ENCODE measurements at regions not wholly inside any gene's neighbourhood (a gene's known extent, or its start where the extent isn't known, plus 50 kb on each side); places are given as distances from the start of the nearest gene placed in this dataset.

DNA sequence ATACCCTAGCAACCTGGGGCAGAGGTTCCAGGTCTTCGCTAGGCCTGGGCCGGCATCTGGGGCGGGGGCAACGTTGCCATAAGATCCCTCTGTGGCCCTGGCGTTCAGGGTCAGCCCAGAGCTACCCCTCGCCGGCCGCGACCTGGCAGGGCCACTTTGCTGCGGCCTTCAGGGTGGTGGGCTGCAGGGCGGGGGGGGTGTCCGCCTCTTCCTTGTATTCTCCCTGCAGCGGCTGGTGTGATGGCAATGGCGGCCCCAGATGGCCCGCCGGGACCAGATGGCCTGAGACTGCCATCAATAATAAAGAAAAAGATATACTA is 539.2 kb upstream of the POT1 start:
- ChIA-PET CTCF (no interaction called here), POLR2A (no interaction called here)
- Mint-ChIP-seq H3K9me3 (peaks cover 0 to 25% (median 3%) of the 10 kb centered on the region in 5 donors), H3K27me3 (no peaks in the 10 kb centered on the region), H3K4me3 (no peak overlapping the region), H3K36me3 (no peaks in the 10 kb centered on the region), H3K4me1 (no peaks in the 10 kb centered on the region), H3K27ac (no peak overlapping the region)
- no peaks in the 10 kb centered on the region for H3K4me1 ChIP-seq (ENCODE audit: insufficient read depth, low read length)
- no peak overlapping the region for H3K27ac ChIP-seq (ENCODE audit: low read depth, low read length)
- no peaks in the 10 kb centered on the region for H3K36me3 ChIP-seq (ENCODE audit: insufficient read depth, low read length)
- no peak overlapping the region for H3K4me3 ChIP-seq (ENCODE audit: low read length)
- no peaks in the 10 kb centered on the region for H3K9me3 ChIP-seq (ENCODE audit: low read length)
- H3K27me3 ChIP-seq (ENCODE audit: insufficient read depth, low read length, poor library complexity, severe bottlenecking), result no peaks in the 10 kb centered on the region
- DNase-seq, result no peak

DNA sequence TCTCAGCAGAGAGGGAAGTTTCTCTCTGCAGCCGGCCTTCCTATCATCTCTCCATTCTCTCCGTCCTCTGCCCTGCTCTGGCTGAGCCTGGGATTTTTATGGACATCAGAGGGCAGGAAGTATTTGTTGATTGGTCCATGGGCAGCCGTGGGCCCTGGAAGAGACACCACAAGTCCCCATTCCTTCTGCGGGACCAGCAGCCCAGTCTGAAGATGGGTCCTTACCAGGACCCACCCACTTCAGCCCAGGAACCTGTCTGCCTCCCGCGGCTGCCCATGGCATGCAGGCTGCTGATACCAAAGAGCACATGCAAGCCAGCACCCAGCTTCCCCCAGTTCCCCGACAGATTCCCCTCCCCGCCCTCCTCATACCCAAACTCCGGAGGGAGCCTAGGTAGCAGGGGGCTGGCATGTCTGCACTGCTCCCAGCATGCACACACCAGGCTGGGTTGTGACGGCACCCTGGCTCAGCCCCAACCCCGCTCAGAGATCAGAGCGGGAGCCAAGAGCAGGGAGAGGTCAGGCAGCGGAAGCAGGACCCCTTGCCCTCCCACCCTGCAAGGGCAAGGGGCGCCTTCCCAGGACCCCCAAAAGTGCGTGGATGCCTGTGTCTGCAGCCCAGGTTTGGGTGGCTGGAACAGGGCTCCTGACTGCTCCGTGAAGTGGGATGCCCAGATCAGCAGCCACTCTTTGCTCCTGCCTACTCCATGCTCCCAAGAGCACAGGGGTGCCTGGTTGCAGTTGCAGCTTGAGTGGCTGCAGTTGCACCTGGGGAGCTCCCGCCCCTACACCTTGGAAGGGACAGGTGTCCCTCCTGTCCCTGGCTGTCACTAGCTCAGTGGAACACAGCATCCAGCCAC is 538.6 kb upstream of the POT1 start:
- Mint-ChIP-seq H3K9me3 (peaks cover 0 to 24% (median 5%) of the 10 kb centered on the region in 5 donors), H3K4me1 (no peaks in the 10 kb centered on the region), H3K27me3 (no peaks in the 10 kb centered on the region), H3K4me3 (no peak overlapping the region), H3K36me3 (no peaks in the 10 kb centered on the region), H3K27ac (no peak overlapping the region)
- ChIA-PET POLR2A (no interaction called here), CTCF (no interaction called here)
- Histone ChIP-seq H3K4me1 (ENCODE audit: insufficient read depth, low read length) (no peaks in the 10 kb centered on the region), H3K27me3 (ENCODE audit: insufficient read depth, low read length, poor library complexity, severe bottlenecking) (no peaks in the 10 kb centered on the region), H3K27ac (ENCODE audit: low read depth, low read length) (no peak overlapping the region), H3K36me3 (ENCODE audit: insufficient read depth, low read length) (no peaks in the 10 kb centered on the region), H3K4me3 (ENCODE audit: low read length) (no peak overlapping the region), H3K9me3 (ENCODE audit: low read length) (no peaks in the 10 kb centered on the region)
- no peak for DNase-seq

DNA sequence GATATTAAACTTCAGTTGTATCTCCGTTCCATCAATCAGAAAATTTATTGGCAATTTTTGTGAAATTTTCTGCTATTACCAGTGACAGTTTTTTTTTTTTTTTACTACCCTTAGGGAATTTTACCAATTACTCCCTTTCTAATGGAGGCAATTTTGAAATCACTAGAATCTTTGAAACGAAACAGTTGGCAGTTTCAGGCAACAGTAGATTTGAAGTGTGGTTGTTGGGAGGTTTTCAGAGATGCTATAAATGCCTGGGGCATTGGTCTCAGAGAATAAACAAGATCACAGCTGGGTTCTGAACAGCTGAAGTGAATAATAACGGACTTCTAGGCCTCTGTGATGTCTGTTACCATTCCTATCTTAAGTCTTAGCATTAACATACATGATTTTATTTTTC is 535.9 kb upstream of the POT1 start:
- POLR2A ChIA-PET, result no interaction called here
- H3K4me3 ChIP-seq (ENCODE audit: low read length), result no peak overlapping the region
- CTCF ChIA-PET, result no interaction called here
- Mint-ChIP-seq H3K9me3 (peaks cover 0 to 25% (median 3%) of the 10 kb centered on the region in 5 donors), H3K27me3 (no peaks in the 10 kb centered on the region), H3K4me3 (no peak overlapping the region), H3K36me3 (no peaks in the 10 kb centered on the region), H3K4me1 (no peaks in the 10 kb centered on the region), H3K27ac (no peak overlapping the region)
- no peak overlapping the region for H3K27ac ChIP-seq (ENCODE audit: low read depth, low read length)
- no peaks in the 10 kb centered on the region for H3K27me3 ChIP-seq (ENCODE audit: insufficient read depth, low read length, poor library complexity, severe bottlenecking)
- no peak for DNase-seq
- H3K9me3 ChIP-seq (ENCODE audit: low read length), result no peaks in the 10 kb centered on the region
- no peaks in the 10 kb centered on the region for H3K36me3 ChIP-seq (ENCODE audit: insufficient read depth, low read length)
- no peaks in the 10 kb centered on the region for H3K4me1 ChIP-seq (ENCODE audit: insufficient read depth, low read length)

DNA sequence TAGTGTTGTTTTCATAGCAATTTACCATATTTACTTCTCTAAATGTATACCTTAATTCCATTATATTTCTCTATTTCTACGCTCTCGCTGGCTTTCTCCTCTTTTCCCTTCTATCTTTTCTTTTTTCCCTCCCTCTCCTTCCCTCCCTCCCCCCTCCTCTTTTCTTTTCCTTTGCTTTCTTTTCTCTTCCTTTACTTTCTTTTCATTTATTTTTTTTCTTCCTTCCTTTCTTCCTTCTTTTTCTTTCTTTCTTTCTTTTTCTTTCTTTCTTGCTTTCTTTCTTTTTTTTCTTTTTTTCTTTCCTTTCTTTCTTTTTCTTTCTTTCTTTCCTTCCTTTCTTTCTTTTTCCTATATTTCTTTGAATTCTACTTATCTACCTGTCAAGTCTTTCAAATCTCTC is 533.0 kb upstream of the POT1 start:
- POLR2A ChIA-PET, result no interaction called here

DNA sequence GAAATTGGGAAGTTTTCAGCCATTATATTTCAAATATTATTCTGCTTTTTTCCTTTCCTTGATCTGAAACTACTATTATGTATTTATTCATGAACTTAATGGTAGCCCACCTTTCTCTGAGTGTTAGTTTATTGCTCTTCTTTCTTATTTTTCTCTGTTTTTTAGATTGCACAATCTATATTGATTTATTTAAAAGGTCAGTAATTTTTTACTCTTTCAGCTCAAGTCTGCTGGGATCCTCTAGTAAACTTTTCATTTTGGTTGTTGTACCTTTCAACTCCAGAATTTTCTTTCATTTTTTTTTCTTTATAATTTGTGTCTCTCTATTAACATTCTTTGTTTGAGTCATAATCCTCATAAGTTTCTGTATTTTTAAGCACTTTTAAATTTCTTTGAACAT is 529.4 kb upstream of the POT1 start:
- no peaks in the 10 kb centered on the region for H3K36me3 ChIP-seq (ENCODE audit: insufficient read depth, low read length)
- Mint-ChIP-seq H3K27me3 (no peaks in the 10 kb centered on the region), H3K27ac (no peak overlapping the region), H3K4me3 (no peak overlapping the region), H3K36me3 (no peaks in the 10 kb centered on the region), H3K4me1 (no peaks in the 10 kb centered on the region), H3K9me3 (peaks cover 9 to 45% (median 23%) of the 10 kb centered on the region in 5 donors)
- H3K4me3 ChIP-seq (ENCODE audit: low read length), result no peak overlapping the region
- DNase-seq, result no peak
- no peaks in the 10 kb centered on the region for H3K4me1 ChIP-seq (ENCODE audit: insufficient read depth, low read length)
- no peaks in the 10 kb centered on the region for H3K27me3 ChIP-seq (ENCODE audit: insufficient read depth, low read length, poor library complexity, severe bottlenecking)
- ChIA-PET CTCF (no interaction called here), POLR2A (no interaction called here)
- H3K9me3 ChIP-seq (ENCODE audit: low read length), result no peaks in the 10 kb centered on the region
- no peak overlapping the region for H3K27ac ChIP-seq (ENCODE audit: low read depth, low read length)

More for the DNA sequence above, 533.0 kb upstream of the POT1 start:
- Histone ChIP-seq H3K36me3 (ENCODE audit: insufficient read depth, low read length) (no peaks in the 10 kb centered on the region), H3K27ac (ENCODE audit: low read depth, low read length) (no peak overlapping the region), H3K4me3 (ENCODE audit: low read length) (no peak overlapping the region), H3K4me1 (ENCODE audit: insufficient read depth, low read length) (no peaks in the 10 kb centered on the region), H3K27me3 (ENCODE audit: insufficient read depth, low read length, poor library complexity, severe bottlenecking) (no peaks in the 10 kb centered on the region), H3K9me3 (ENCODE audit: low read length) (no peaks in the 10 kb centered on the region)
- H3K36me3 Mint-ChIP-seq, result no peaks in the 10 kb centered on the region
- H3K4me1 Mint-ChIP-seq, result no peaks in the 10 kb centered on the region
- no peak overlapping the region for H3K4me3 Mint-ChIP-seq
- no peaks in the 10 kb centered on the region for H3K27me3 Mint-ChIP-seq
- CTCF ChIA-PET, result no interaction called here
- peaks cover 7 to 37% (median 11%) of the 10 kb centered on the region in 5 donors for H3K9me3 Mint-ChIP-seq
- no peak overlapping the region for H3K27ac Mint-ChIP-seq
- no peak for DNase-seq

DNA sequence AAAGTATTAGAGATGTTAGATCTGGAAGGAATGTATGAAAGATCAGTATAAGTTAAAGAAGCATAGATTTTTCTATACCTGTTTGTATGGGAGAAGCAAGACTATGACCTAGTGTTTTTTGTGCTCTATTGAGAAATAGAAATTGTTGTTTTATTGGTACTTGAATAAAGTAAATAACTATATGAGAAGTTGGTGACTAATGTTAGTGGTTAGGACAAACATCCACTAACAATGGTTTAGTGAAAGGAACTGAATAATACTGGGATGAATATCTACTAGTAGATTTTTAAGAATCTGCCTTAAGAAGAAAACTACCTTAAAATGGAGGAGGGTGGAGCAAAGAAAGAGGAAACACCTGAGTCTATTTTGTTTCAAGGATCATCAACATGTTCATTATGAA is 521.1 kb upstream of the POT1 start:
- H3K4me1 Mint-ChIP-seq, result no peaks in the 10 kb centered on the region
- no peaks in the 10 kb centered on the region for H3K36me3 ChIP-seq (ENCODE audit: insufficient read depth, low read length)
- H3K4me3 ChIP-seq (ENCODE audit: low read length), result no peak overlapping the region
- no peaks in the 10 kb centered on the region for H3K4me1 ChIP-seq (ENCODE audit: insufficient read depth, low read length)
- no peaks in the 10 kb centered on the region for H3K27me3 Mint-ChIP-seq
- no peak for DNase-seq
- ChIA-PET POLR2A (no interaction called here), CTCF (no interaction called here)
- no peak overlapping the region for H3K27ac ChIP-seq (ENCODE audit: low read depth, low read length)
- no peak overlapping the region for H3K4me3 Mint-ChIP-seq
- no peaks in the 10 kb centered on the region for H3K36me3 Mint-ChIP-seq
- no peak overlapping the region for H3K27ac Mint-ChIP-seq
- H3K9me3 Mint-ChIP-seq, result peaks cover 0 to 32% (median 5%) of the 10 kb centered on the region in 5 donors
- H3K9me3 ChIP-seq (ENCODE audit: low read length), result no peaks in the 10 kb centered on the region
- H3K27me3 ChIP-seq (ENCODE audit: insufficient read depth, low read length, poor library complexity, severe bottlenecking), result no peaks in the 10 kb centered on the region

DNA sequence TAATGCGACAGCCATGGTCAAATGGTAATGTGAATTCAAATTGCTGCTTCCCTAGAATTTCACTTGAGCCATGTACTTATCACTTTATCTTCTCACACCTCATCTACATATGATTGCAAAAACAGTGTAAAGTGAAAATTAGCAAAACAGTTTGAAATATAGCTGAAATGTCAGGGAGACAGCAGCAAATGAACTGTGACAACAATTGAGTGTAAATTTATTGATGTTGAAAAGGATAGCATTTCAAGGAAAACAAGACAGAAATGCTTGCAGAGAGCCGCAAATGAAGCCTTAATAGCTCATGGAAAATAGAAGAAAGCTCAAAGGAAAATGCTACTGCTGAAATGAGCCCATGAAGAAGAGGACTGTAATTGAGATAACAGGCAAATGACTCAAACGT is 516.2 kb upstream of the POT1 start:
- H3K27ac ChIP-seq (ENCODE audit: low read depth, low read length), result no peak overlapping the region
- H3K4me1 Mint-ChIP-seq, result no peaks in the 10 kb centered on the region
- ChIA-PET POLR2A (no interaction called here), CTCF (no interaction called here)
- H3K4me3 ChIP-seq (ENCODE audit: low read length), result no peak overlapping the region
- H3K27me3 ChIP-seq (ENCODE audit: insufficient read depth, low read length, poor library complexity, severe bottlenecking), result no peaks in the 10 kb centered on the region
- H3K27me3 Mint-ChIP-seq, result no peaks in the 10 kb centered on the region
- H3K36me3 ChIP-seq (ENCODE audit: insufficient read depth, low read length), result no peaks in the 10 kb centered on the region
- DNase-seq, result no peak
- H3K9me3 Mint-ChIP-seq, result peaks cover 6 to 43% (median 7%) of the 10 kb centered on the region in 5 donors
- H3K36me3 Mint-ChIP-seq, result no peaks in the 10 kb centered on the region
- H3K4me3 Mint-ChIP-seq, result no peak overlapping the region
- no peak overlapping the region for H3K27ac Mint-ChIP-seq
- H3K9me3 ChIP-seq (ENCODE audit: low read length), result no peaks in the 10 kb centered on the region
- H3K4me1 ChIP-seq (ENCODE audit: insufficient read depth, low read length), result no peaks in the 10 kb centered on the region

DNA sequence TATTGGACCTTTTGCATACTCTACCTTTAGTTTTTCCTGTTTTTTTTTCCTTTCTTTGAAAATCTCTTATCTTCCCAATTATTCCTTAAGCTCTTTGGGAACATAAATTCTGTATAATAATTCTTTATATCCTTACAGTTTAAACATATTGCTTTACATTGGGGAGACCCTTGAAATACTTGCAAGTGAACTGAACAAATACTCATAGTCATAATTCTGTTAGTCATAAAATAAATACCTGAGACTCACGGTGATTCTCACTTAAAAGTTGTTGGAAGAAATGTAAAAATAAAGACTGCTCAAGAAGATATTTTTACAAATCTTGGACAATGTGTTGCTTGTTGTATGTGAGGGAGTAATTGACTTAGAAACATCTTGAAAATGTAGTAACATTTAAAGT is 515.2 kb upstream of the POT1 start:
- Histone ChIP-seq H3K9me3 (ENCODE audit: low read length) (no peaks in the 10 kb centered on the region), H3K27me3 (ENCODE audit: insufficient read depth, low read length, poor library complexity, severe bottlenecking) (no peaks in the 10 kb centered on the region), H3K4me1 (ENCODE audit: insufficient read depth, low read length) (no peaks in the 10 kb centered on the region), H3K36me3 (ENCODE audit: insufficient read depth, low read length) (no peaks in the 10 kb centered on the region), H3K4me3 (ENCODE audit: low read length) (no peak overlapping the region), H3K27ac (ENCODE audit: low read depth, low read length) (no peak overlapping the region)
- Mint-ChIP-seq H3K27ac (no peak overlapping the region), H3K9me3 (peaks cover 6 to 41% (median 7%) of the 10 kb centered on the region in 5 donors), H3K4me3 (no peak overlapping the region), H3K36me3 (no peaks in the 10 kb centered on the region), H3K27me3 (no peaks in the 10 kb centered on the region), H3K4me1 (no peaks in the 10 kb centered on the region)
- POLR2A ChIA-PET, result no interaction called here
- no peak for DNase-seq
- CTCF ChIA-PET, result no interaction called here

DNA sequence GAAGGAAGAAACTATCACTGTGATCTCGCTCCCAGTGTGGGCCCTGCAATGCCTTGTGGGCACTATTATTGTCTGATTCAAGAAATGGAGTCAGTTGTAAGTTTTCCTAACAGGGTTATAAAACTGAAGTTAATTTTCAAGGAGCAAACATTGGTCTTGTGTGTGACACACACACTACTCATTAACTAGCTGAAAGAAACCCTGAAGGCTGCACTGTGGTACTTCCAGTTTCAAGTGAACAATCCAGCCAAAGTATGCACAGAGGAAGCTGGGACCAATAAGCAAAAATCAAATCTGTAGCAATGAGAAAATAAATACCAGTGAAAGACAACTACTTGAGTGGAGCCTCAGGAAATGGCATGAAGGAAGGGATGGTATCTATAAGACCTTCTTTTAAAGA is 506.6 kb upstream of the POT1 start:
- no peaks in the 10 kb centered on the region for H3K36me3 ChIP-seq (ENCODE audit: insufficient read depth, low read length)
- Mint-ChIP-seq H3K27me3 (no peaks in the 10 kb centered on the region), H3K4me3 (no peak overlapping the region), H3K4me1 (no peaks in the 10 kb centered on the region), H3K9me3 (peaks cover 3 to 25% (median 5%) of the 10 kb centered on the region in 5 donors), H3K27ac (no peak overlapping the region), H3K36me3 (no peaks in the 10 kb centered on the region)
- no peak overlapping the region for H3K4me3 ChIP-seq (ENCODE audit: low read length)
- ChIA-PET POLR2A (no interaction called here), CTCF (no interaction called here)
- no peaks in the 10 kb centered on the region for H3K9me3 ChIP-seq (ENCODE audit: low read length)
- H3K4me1 ChIP-seq (ENCODE audit: insufficient read depth, low read length), result no peaks in the 10 kb centered on the region
- H3K27ac ChIP-seq (ENCODE audit: low read depth, low read length), result no peak overlapping the region
- DNase-seq, result no peak
- no peaks in the 10 kb centered on the region for H3K27me3 ChIP-seq (ENCODE audit: insufficient read depth, low read length, poor library complexity, severe bottlenecking)
